Heart right ventricle (tissue), 16 donors: ENCODE measurements at regions not wholly inside any gene's neighbourhood (a gene's known extent, or its start where the extent isn't known, plus 50 kb on each side); places are given as distances from the start of the nearest gene placed in this dataset.
"Not testable (repeated sequence)": the region's sequence is repeated elsewhere in the genome, so short reads cannot be mapped to it uniquely, and the experiment has no call there.

ENCODE experiments used
- ATAC-seq, 8 donors: fragments of 200-7000 bp; cut with Tn5 transposase; one replicate each; pipeline ENCODE4 v1.9.1; 2020; ENCODE audit warnings: mild to moderate bottlenecking in 8 of 8, moderate library complexity in 8 of 8, moderate number of reproducible peaks in 1 of 8
- DNase-seq, 2 donors: peaks; one replicate each; pipeline ENCODE4 v3.0.0-alpha.2; 2020
- H3K27ac ChIP-seq, 10 donors: fragments of 200-600 bp; sonication (generic) in 2 of 10; one replicate each; pipeline versions ENCODE4 v1.5.0 to v1.8.0; 2020 to 2022; ENCODE audit warnings: mild to moderate bottlenecking in 3 of 10
- H3K27me3 ChIP-seq, 7 donors: fragments of 200-600 bp; one replicate each; pipeline ENCODE4 v1.8.0; 2021 to 2022; ENCODE audit warnings: mild to moderate bottlenecking in 2 of 7
- H3K36me3 ChIP-seq, 9 donors: fragments of 200-600 bp; sonication (generic) in 1 of 9; one replicate each; pipeline versions ENCODE4 v1.5.0 to v1.8.0; 2020 to 2022; ENCODE audit warnings: mild to moderate bottlenecking in 2 of 9
- H3K4me1 ChIP-seq, 9 donors: fragments of 200-600 bp; sonication (generic) in 1 of 9; one replicate each; pipeline versions ENCODE4 v1.5.0 to v1.8.0; 2020 to 2022; ENCODE audit warnings: mild to moderate bottlenecking in 4 of 9
- H3K4me3 ChIP-seq, 10 donors: fragments of 200-600 bp; sonication (generic) in 2 of 10; one replicate each; pipeline versions ENCODE4 v1.5.0 to v1.8.0; 2020 to 2022; ENCODE audit warnings: mild to moderate bottlenecking in 7 of 10, moderate library complexity in 2 of 10
- H3K9me3 ChIP-seq, 11 donors: fragments of 200-600 bp in 10 of 11; sonication (generic) in 2 of 11; one replicate each; pipeline versions ENCODE4 v1.5.0 to v1.8.0; 2013 to 2022; ENCODE audit warnings: mild to moderate bottlenecking in 2 of 11, control low read depth in 1 of 11, moderate library complexity in 1 of 11
- CTCF ChIP-seq, 9 donors: fragments of 200-600 bp; sonication (generic) in 2 of 9; IDR thresholded peaks; one replicate each; pipeline versions ENCODE4 v1.5.0 to v1.8.0; 2021 to 2022; ENCODE audit warnings: antibody characterized with exemption in 9 of 9, mild to moderate bottlenecking in 5 of 9, moderate library complexity in 1 of 9
- WGBS, 2 donors: extraction: QIAGEN DNeasy Blood & Tissue Kit; methylation state at CpG; one replicate each; pipeline ENCODE4 v1.1.7; 2013; ENCODE audit warnings: inconsistent platforms in 1 of 2; 5-methylcytosine and 5-hydroxymethylcytosine counted together
- intact Hi-C, 10 donors: fragments of 100-400 bp; cut with DNase I; formaldehyde crosslinking; loops; one replicate each; pipeline versions ENCODE4 v1.11.1 to v1.14.2; 2022
- donor health status: Arrhythmogenic right ventricular cardiomyopathy.
- donor health status: ischemic (EF 13 %, LVEDD 7.1; RV severe dilation, severe dysfunction).
- donor health status: healthy with polysubstance abuse.
- donor health status: DM: no; HTN: yes; CAD: no.
- donor health status: DM: no; HTN: no; CAD: no.
- donor health status: ischemic (EF 25% LVEDD 6.9; RV normal size, moderate dysfunction).
- donor health status: ischemic (EF 25% LVEDD 5.7; RV mildly dilated, moderate dysfunction).
- donor health status: healthy.
- donor health status: DM: yes; HTN: yes; CAD: no.
- donor health status: Ischemic cardiomyopathy.
- donor health status: ischemic (EF 35%, LVEDD 5.7; RV mildly dilated, moderate dysfunction).
- donor health status: nonischemic (EF 11% LVEDD 7.7; RV severe dilation, severe dysfunction).
- donor health status: DM: yes; HTN: yes; CAD: no.
- donor health status: PGD.
- donor health status: ischemic (EF 29% LVEDD 5.4; RV normal size, mild dysfunction).
- donor health status: nonischemic (EF 23%, LVEDD 6.1; RV moderate dilation, normal function).

- no peak for ATAC-seq
- TF ChIP-seq CTCF (IDR thresholded peaks at IDR 0.05), result no peak
- WGBS, 2 donors, result 89 to 97% methylated on average over 2 of the region's 2 CpGs
- no peaks in the 10 kb centered on the region for H3K27me3 ChIP-seq
- intact Hi-C loops, result no loop called here
- no peak overlapping the region for H3K27ac ChIP-seq
- no peaks in the 10 kb centered on the region for H3K4me1 ChIP-seq
- H3K9me3 ChIP-seq, result peaks cover 0 to 18% (median 0%) of the 10 kb centered on the region in 11 donors
- no peaks in the 10 kb centered on the region for H3K36me3 ChIP-seq
- DNase-seq, result no peak
- H3K4me3 ChIP-seq, result no peak overlapping the region
Measured at GRCh38 chr5:96189028-96189826, 227.6 kb upstream of the ELL2 start.

GRCh38 chr5:96187309-96188027 lies 225.8 kb upstream of the ELL2 start:
- intact Hi-C loops, result no loop called here
- no peak for ATAC-seq

GRCh38 chr5:96184510-96184909 lies 222.9 kb upstream of the ELL2 start:
- H3K4me1 ChIP-seq, DNase-seq, H3K4me3 ChIP-seq, H3K27ac ChIP-seq, ATAC-seq, intact Hi-C loops, H3K27me3 ChIP-seq, H3K36me3 ChIP-seq: not testable (repeated sequence)
- peaks cover 0 to 18% (median 0%) of the 10 kb centered on the region in 11 donors for H3K9me3 ChIP-seq

More at GRCh38 chr5:96187309-96188027, 225.8 kb upstream of the ELL2 start:
- WGBS, 2 donors, result 81 to 86% methylated on average over 5 of the region's 5 CpGs
- H3K36me3 ChIP-seq, result no peaks in the 10 kb centered on the region
- H3K27ac ChIP-seq, result no peak overlapping the region
- no peaks in the 10 kb centered on the region for H3K4me1 ChIP-seq
- H3K4me3 ChIP-seq, result no peak overlapping the region
- no peak for TF ChIP-seq CTCF (IDR thresholded peaks at IDR 0.05)
- H3K27me3 ChIP-seq, result no peaks in the 10 kb centered on the region
- H3K9me3 ChIP-seq, result peaks cover 0 to 18% (median 0%) of the 10 kb centered on the region in 11 donors
- no peak for DNase-seq

- Histone ChIP-seq H3K9me3 (peaks cover 0 to 18% (median 0%) of the 10 kb centered on the region in 11 donors), H3K27ac (peak overlapping the region in 1 of 10 donors; percentile 5), H3K36me3 (no peaks in the 10 kb centered on the region), H3K4me1 (peaks cover 0 to 13% (median 0%) of the 10 kb centered on the region in 9 donors), H3K4me3 (no peak overlapping the region), H3K27me3 (no peaks in the 10 kb centered on the region)
- DNase-seq (no peak), ATAC-seq (no peak)
- no peak for TF ChIP-seq CTCF (IDR thresholded peaks at IDR 0.05)
- intact Hi-C loops, result no loop called here
- WGBS, 2 donors, result 54 to 55% methylated on average over 2 of the region's 2 CpGs
Measured at GRCh38 chr5:96180684-96181435, 219.2 kb upstream of the ELL2 start.
